Vagina (tissue), 2 donors: ENCODE measurements at regions not wholly inside any gene's neighbourhood (a gene's known extent, or its start where the extent isn't known, plus 50 kb on each side); places are given as distances from the start of the nearest gene placed in this dataset.

ENCODE experiments used
- CTCF ChIP-seq, 3 experiments: fragments of 450-650 bp in 2 of 3; fragments of 200-600 bp in 1 of 3; sonication (generic) in 1 of 3; IDR thresholded peaks; one replicate each; pipeline ENCODE4 v1.5.1; 2017 to 2019; ENCODE audit warnings: antibody characterized with exemption in 3 of 3, mild to moderate bottlenecking in 2 of 3, moderate library complexity in 2 of 3
- POLR2A ChIP-seq, 2 donors: fragments of 450-650 bp; IDR thresholded peaks; one replicate each; pipeline ENCODE4 v1.6.1; 2017; ENCODE audit warnings: antibody characterized with exemption in 2 of 2, mild to moderate bottlenecking in 2 of 2, moderate library complexity in 2 of 2
- POLR2AphosphoS5 ChIP-seq, 2 donors: sonication (generic); formaldehyde crosslinking; IDR thresholded peaks; one replicate each; pipeline ENCODE4 v1.9.0; 2017; ENCODE audit warnings: antibody characterized with exemption in 2 of 2, mild to moderate bottlenecking in 2 of 2, low read depth in 1 of 2; ENCODE audit not compliant: insufficient read depth in 1 of 2

- TF ChIP-seq CTCF (IDR thresholded peaks at IDR 0.05) (no peak), POLR2AphosphoS5 (IDR thresholded peaks at IDR 0.05; ENCODE audit: insufficient read depth in 1 of 2, low read depth in 1 of 2) (no peak), POLR2A (IDR thresholded peaks at IDR 0.05) (no peak)
Observed at GRCh38 chr12:77736219-77736965, 94.3 kb upstream of the NAV3 start.
